Smooth muscle cell (in vitro differentiated cells): ENCODE measurements at regions not wholly inside any gene's neighbourhood (a gene's known extent, or its start where the extent isn't known, plus 50 kb on each side); places are given as distances from the start of the nearest gene placed in this dataset.

Source experiments
- DNase-seq: peaks from one replicate; lab custom pipeline; 2025; ENCODE audit not compliant: unreplicated experiment; lab: John Stamatoyannopoulos, UW
- H2AFZ ChIP-seq: fragments of 200-600 bp; sonication (generic); 2 replicates; pipeline ENCODE4 v1.6.0; 2016; ENCODE audit warnings: antibody characterized with exemption, low read depth, mild to moderate bottlenecking
- H3F3A ChIP-seq: fragments of 200-600 bp; sonication (generic); 2 replicates; pipeline ENCODE4 v1.6.0; 2017; ENCODE audit warnings: antibody characterized with exemption, low read depth
- H3K27ac ChIP-seq: fragments of 200-600 bp; sonication (generic); 2 replicates; pipeline ENCODE4 v1.5.1; 2016; ENCODE audit warnings: low read depth, mild to moderate bottlenecking
- H3K27me3 ChIP-seq: fragments of 200-600 bp; sonication (generic); 2 replicates; pipeline ENCODE4 v1.6.1; 2016; ENCODE audit warnings: low read depth, mild to moderate bottlenecking
- H3K36me3 ChIP-seq: fragments of 200-600 bp; sonication (generic); 2 replicates; pipeline ENCODE4 v1.5.1; 2016; ENCODE audit warnings: low read depth
- H3K4me1 ChIP-seq: fragments of 200-600 bp; sonication (generic); 2 replicates; pipeline ENCODE4 v1.5.1; 2016; ENCODE audit warnings: low read depth
- H3K4me2 ChIP-seq: fragments of 200-600 bp; sonication (generic); 2 replicates; pipeline ENCODE4 v1.6.0; 2016; ENCODE audit warnings: mild to moderate bottlenecking
- H3K4me3 ChIP-seq: fragments of 200-600 bp; sonication (generic); 2 replicates; pipeline ENCODE4 v1.5.1; 2016; ENCODE audit warnings: mild to moderate bottlenecking
- H3K79me2 ChIP-seq: fragments of 200-600 bp; sonication (generic); 2 replicates; pipeline ENCODE4 v1.6.0; 2016; ENCODE audit warnings: low read depth, mild to moderate bottlenecking
- H3K9ac ChIP-seq: fragments of 200-600 bp; sonication (generic); 2 replicates; pipeline ENCODE4 v1.6.0; 2016; ENCODE audit warnings: low read depth
- H3K9me3 ChIP-seq: fragments of 200-600 bp; sonication (generic); replicated peaks from 2 replicates; pipeline ENCODE4 v1.5.1; 2016; ENCODE audit warnings: low read depth
- H4K20me1 ChIP-seq: fragments of 200-600 bp; sonication (generic); 2 replicates; pipeline ENCODE4 v1.6.0; 2016; ENCODE audit warnings: low read depth
- CTCF ChIP-seq: fragments of 200-600 bp; sonication (generic); IDR thresholded peaks from 2 replicates; pipeline ENCODE4 v1.5.1; 2017; ENCODE audit warnings: borderline replicate concordance, mild to moderate bottlenecking, antibody characterized with exemption; ENCODE audit not compliant: insufficient read depth, poor library complexity, severe bottlenecking
- WGBS: methylation state at CpG from one replicate; pipeline ENCODE4 v1.1.7; 2016; ENCODE audit warnings: low lambda C conversion rate; 5-methylcytosine and 5-hydroxymethylcytosine counted together

GRCh38 chr22:48687606-48688005 lies 1140.1 kb downstream of the BRD1 start:
- no peak overlapping the region for H3K27ac ChIP-seq
- no peak overlapping the region for H3K4me3 ChIP-seq
- no peak for DNase-seq
- no peaks in the 10 kb centered on the region for H3K79me2 ChIP-seq
- WGBS = 92% methylated on average over 6 of the region's 6 CpGs
- TF ChIP-seq CTCF = no peak
- no peaks in the 10 kb centered on the region for H3K27me3 ChIP-seq
- H3K4me1 ChIP-seq = no peaks in the 10 kb centered on the region
- H3F3A ChIP-seq = no peaks in the 10 kb centered on the region
- H3K36me3 ChIP-seq = no peaks in the 10 kb centered on the region
- H2AFZ ChIP-seq = no peak overlapping the region
- H3K9ac ChIP-seq = no peak overlapping the region
- H4K20me1 ChIP-seq = no peaks in the 10 kb centered on the region
- no peak overlapping the region for H3K4me2 ChIP-seq
- H3K9me3 ChIP-seq = no peaks in the 10 kb centered on the region

DNA sequence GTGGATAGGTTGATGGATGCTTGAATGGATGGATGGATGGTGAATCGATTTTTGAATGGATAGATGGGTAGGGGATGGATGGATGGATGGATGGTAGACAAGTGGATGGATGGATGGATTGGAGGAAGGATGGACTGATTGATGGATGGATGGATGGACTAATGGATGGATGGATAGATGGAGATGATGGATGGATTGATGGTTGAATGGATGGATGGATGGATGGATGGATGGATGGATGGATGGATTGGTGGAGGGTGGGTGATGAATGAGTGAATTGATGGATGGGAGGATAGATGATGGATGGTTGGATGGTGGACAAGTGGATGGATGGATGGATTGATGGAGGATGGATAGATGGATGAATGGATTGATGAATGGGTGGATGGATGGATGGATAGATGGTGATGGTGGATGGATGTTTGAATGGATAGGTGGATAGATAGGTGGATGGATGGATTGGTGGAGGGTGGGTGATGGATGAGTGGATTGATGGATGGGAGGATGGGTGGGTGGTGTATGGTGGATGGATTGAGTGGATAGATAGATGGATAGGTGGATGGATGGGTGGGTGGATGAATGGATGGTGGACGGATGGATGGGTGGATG lies 1140.9 kb downstream of the BRD1 start:
- H2AFZ ChIP-seq = no peak overlapping the region
- WGBS = 86% methylated on average over 1 of the region's 2 CpGs
- no peaks in the 10 kb centered on the region for H3F3A ChIP-seq
- H3K27me3 ChIP-seq = no peaks in the 10 kb centered on the region
- no peak overlapping the region for H3K27ac ChIP-seq
- no peaks in the 10 kb centered on the region for H3K9me3 ChIP-seq
- TF ChIP-seq CTCF = no peak
- H3K36me3 ChIP-seq = no peaks in the 10 kb centered on the region
- H3K9ac ChIP-seq = no peak overlapping the region
- no peaks in the 10 kb centered on the region for H4K20me1 ChIP-seq
- DNase-seq = no peak
- no peak overlapping the region for H3K4me2 ChIP-seq
- no peak overlapping the region for H3K4me3 ChIP-seq
- H3K4me1 ChIP-seq = no peaks in the 10 kb centered on the region
- no peaks in the 10 kb centered on the region for H3K79me2 ChIP-seq

DNA sequence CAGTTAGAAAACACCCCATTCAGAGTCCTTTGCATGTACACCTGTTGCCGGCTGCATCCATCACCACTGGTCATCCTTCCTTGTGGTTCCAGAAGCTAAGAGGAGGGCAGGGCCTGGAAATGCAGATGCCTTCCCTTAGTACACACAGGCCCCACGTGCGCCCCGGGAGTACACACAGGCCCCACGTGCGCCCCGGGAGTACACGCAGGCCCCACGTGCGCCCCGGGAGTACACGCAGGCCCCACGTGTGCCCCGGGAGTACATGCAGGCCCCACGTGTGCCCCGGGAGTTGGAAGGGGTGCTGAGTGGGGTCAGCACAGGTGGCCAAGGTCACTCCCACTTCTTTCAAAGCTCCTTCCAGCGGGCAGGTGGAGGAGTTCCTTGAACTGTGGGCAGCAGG lies 1141.9 kb downstream of the BRD1 start:
- no peaks in the 10 kb centered on the region for H3K79me2 ChIP-seq
- 96% methylated on average over 17 of the region's 17 CpGs for WGBS
- H3K9me3 ChIP-seq = no peaks in the 10 kb centered on the region
- H3F3A ChIP-seq = no peaks in the 10 kb centered on the region
- H4K20me1 ChIP-seq = no peaks in the 10 kb centered on the region
- TF ChIP-seq CTCF = no peak
- no peak for DNase-seq
- no peaks in the 10 kb centered on the region for H3K27me3 ChIP-seq
- no peak overlapping the region for H3K9ac ChIP-seq
- H2AFZ ChIP-seq = no peak overlapping the region
- no peaks in the 10 kb centered on the region for H3K36me3 ChIP-seq
- H3K4me3 ChIP-seq = no peak overlapping the region
- no peak overlapping the region for H3K27ac ChIP-seq
- H3K4me2 ChIP-seq = no peak overlapping the region
- H3K4me1 ChIP-seq = no peaks in the 10 kb centered on the region

- Histone ChIP-seq H3K4me2 (no peak overlapping the region), H2AFZ (no peak overlapping the region), H3K9me3 (no peaks in the 10 kb centered on the region), H3K4me3 (no peak overlapping the region), H3K4me1 (no peaks in the 10 kb centered on the region), H4K20me1 (no peaks in the 10 kb centered on the region), H3F3A (no peaks in the 10 kb centered on the region), H3K36me3 (no peaks in the 10 kb centered on the region), H3K27ac (no peak overlapping the region), H3K9ac (no peak overlapping the region), H3K79me2 (no peaks in the 10 kb centered on the region), H3K27me3 (no peaks in the 10 kb centered on the region)
- no peak for TF ChIP-seq CTCF
- 93% methylated on average over 9 of the region's 9 CpGs for WGBS
- DNase-seq = no peak
These were observed 1144.0 kb downstream of the BRD1 start for GRCh38 chr22:48683640-48684039.
